IMR-90 (cell line): ENCODE measurements at regions not wholly inside any gene's neighbourhood (a gene's known extent, or its start where the extent isn't known, plus 50 kb on each side); places are given as distances from the start of the nearest gene placed in this dataset.

Experiments
- ATAC-seq: fragments of 200-7000 bp; cut with Tn5 transposase; 2 replicates; pipeline ENCODE4 v1.9.1; 2020; ENCODE audit warnings: low read depth, mild to moderate bottlenecking, moderate library complexity
- BruUV-seq: library from RNA; stranded (reverse); fragments of 400-500 nt; replicated peaks from 2 replicates; lab custom pipeline; 2021; lab: Mats Ljungman, UMichigan
- CTCF ChIA-PET: fragments of 300-600 bp; formaldehyde crosslinking; extraction: SDS; loops from one replicate; lab custom pipeline; 2021; ENCODE audit warnings: antibody characterized with exemption; lab: Yijun Ruan, JAX
- POLR2A ChIA-PET: fragments of 300-600 bp; sonication (Branson Sonifier 250); formaldehyde crosslinking; loops from one replicate; lab custom pipeline; 2022; ENCODE audit warnings: antibody characterized with exemption; ENCODE audit not compliant: unreplicated experiment; lab: Charles Lee
- DNase-seq: peaks from one replicate; pipeline ENCODE4 v3.0.0; 2013
- H2AFZ ChIP-seq: replicated peaks from 2 replicates; pipeline ENCODE3; 2013; ENCODE audit warnings: low read length, mild to moderate bottlenecking; ENCODE audit not compliant: poor library complexity
- H2AK5ac ChIP-seq: 2 replicates; pipeline ENCODE4 v1.6.1; 2013; ENCODE audit warnings: low read depth, low read length, inconsistent platforms
- H2AK9ac ChIP-seq: replicated peaks from 2 replicates; pipeline ENCODE3; 2013; ENCODE audit warnings: mild to moderate bottlenecking, low read depth, low read length, moderate library complexity; ENCODE audit not compliant: poor library complexity
- H2BK120ac ChIP-seq: 2 replicates; pipeline ENCODE4 v1.6.1; 2013; ENCODE audit warnings: low read depth, low read length, inconsistent platforms
- H2BK15ac ChIP-seq: 3 replicates; pipeline ENCODE4 v1.6.1; 2013; ENCODE audit warnings: low read depth, low read length, inconsistent platforms
- H2BK20ac ChIP-seq: 2 replicates; pipeline ENCODE4 v1.6.1; 2013; ENCODE audit warnings: low read depth, mild to moderate bottlenecking, inconsistent platforms, low read length, moderate library complexity
- H2BK5ac ChIP-seq: 2 replicates; pipeline ENCODE4 v1.6.1; 2013; ENCODE audit warnings: mild to moderate bottlenecking, low read depth, low read length, inconsistent platforms; ENCODE audit not compliant: poor library complexity, severe bottlenecking
- H3K14ac ChIP-seq: replicated peaks from 2 replicates; pipeline ENCODE4 v1.6.1; 2013; ENCODE audit warnings: low read depth, low read length, inconsistent platforms
- H3K18ac ChIP-seq: 2 replicates; pipeline ENCODE4 v1.6.1; 2013; ENCODE audit warnings: low read depth, low read length, control low read depth
- H3K23ac ChIP-seq: 2 replicates; pipeline ENCODE4 v1.6.1; 2013; ENCODE audit warnings: low read depth, low read length, inconsistent platforms
- H3K27ac ChIP-seq: 2 replicates; pipeline ENCODE4 v1.5.1; 2013; ENCODE audit warnings: mild to moderate bottlenecking, control low read depth, low read length; ENCODE audit not compliant: insufficient read depth
- H3K27me3 ChIP-seq: 2 replicates; pipeline ENCODE4 v1.6.1; 2013; ENCODE audit warnings: low read length; ENCODE audit not compliant: control insufficient read depth, insufficient read depth
- H3K36me3 ChIP-seq: 2 replicates; pipeline ENCODE4 v1.6.1; 2013; ENCODE audit warnings: low read length, mixed read lengths; ENCODE audit not compliant: control insufficient read depth, insufficient read depth
- H3K4ac ChIP-seq: 2 replicates; pipeline ENCODE4 v1.6.1; 2013; ENCODE audit warnings: low read depth, low read length, inconsistent platforms
- H3K4me1 ChIP-seq: 2 replicates; pipeline ENCODE4 v1.6.1; 2013; ENCODE audit warnings: low read length, mixed read lengths; ENCODE audit not compliant: control insufficient read depth, insufficient read depth
- H3K4me2 ChIP-seq: 2 replicates; pipeline ENCODE4 v1.6.1; 2013; ENCODE audit warnings: low read depth, mild to moderate bottlenecking, control low read depth, low read length, moderate library complexity
- H3K4me3 ChIP-seq: 2 replicates; pipeline ENCODE4 v1.5.1; 2013; ENCODE audit warnings: low read depth, mild to moderate bottlenecking, control low read depth, low read length, moderate library complexity; ENCODE audit not compliant: insufficient read depth
- H3K56ac ChIP-seq: 2 replicates; pipeline ENCODE4 v1.6.1; 2013; ENCODE audit warnings: low read length, inconsistent platforms; ENCODE audit not compliant: insufficient read depth; ENCODE audit errors: extremely low read depth
- H3K79me1 ChIP-seq, 2 experiments: 2 replicates each; pipeline ENCODE4 v1.6.1; 2013; ENCODE audit warnings: low read length in 2 of 2, inconsistent platforms in 1 of 2, low read depth in 1 of 2
- H3K9ac ChIP-seq: 2 replicates; pipeline ENCODE4 v1.6.1; 2013; ENCODE audit warnings: low read depth, low read length, control low read depth
- H3K9me1 ChIP-seq: 2 replicates; pipeline ENCODE4 v1.6.1; 2013; ENCODE audit warnings: low read length, inconsistent platforms; ENCODE audit not compliant: insufficient read depth
- H3K9me3 ChIP-seq: 2 replicates; pipeline ENCODE4 v1.6.1; 2013; ENCODE audit warnings: low read length; ENCODE audit not compliant: control insufficient read depth, insufficient read depth
- H4K20me1 ChIP-seq: 2 replicates; pipeline ENCODE4 v1.6.1; 2013; ENCODE audit warnings: low read length, inconsistent platforms; ENCODE audit not compliant: insufficient read depth
- H4K5ac ChIP-seq: 2 replicates; pipeline ENCODE4 v1.6.1; 2013; ENCODE audit warnings: mild to moderate bottlenecking, low read depth, low read length, control low read depth
- H4K8ac ChIP-seq, 2 experiments: 2 replicates each; pipeline ENCODE4 v1.6.1; 2013; ENCODE audit warnings: low read depth in 2 of 2, low read length in 2 of 2, control low read depth in 1 of 2, inconsistent platforms in 1 of 2
- H4K91ac ChIP-seq: 2 replicates; pipeline ENCODE4 v1.6.1; 2013; ENCODE audit warnings: low read depth, low read length, inconsistent platforms; ENCODE audit not compliant: insufficient read depth
- BHLHE40 ChIP-seq: fragments of 150-350 bp; IDR thresholded peaks from 2 replicates; pipeline ENCODE4 v1.6.1; 2016; ENCODE audit warnings: mild to moderate bottlenecking, low read depth, low read length
- CEBPB ChIP-seq: IDR thresholded peaks from 2 replicates; pipeline ENCODE4 v1.6.1; 2012; ENCODE audit warnings: low read depth, low read length, improper control_type of control experiment
- CHD1 ChIP-seq: IDR thresholded peaks from 2 replicates; pipeline ENCODE4 v1.6.1; 2012; ENCODE audit warnings: low read depth, low read length, improper control_type of control experiment
- FOS ChIP-seq: fragments of 150-350 bp; IDR thresholded peaks from 2 replicates; pipeline ENCODE4 v1.6.1; 2016; ENCODE audit warnings: low read depth, low read length
- MAFK ChIP-seq: IDR thresholded peaks from 2 replicates; pipeline ENCODE4 v1.6.1; 2012; ENCODE audit warnings: low read depth, low read length, improper control_type of control experiment
- MAZ ChIP-seq: IDR thresholded peaks from 2 replicates; pipeline ENCODE4 v1.6.1; 2012; ENCODE audit warnings: low read depth, mild to moderate bottlenecking, low read length, improper control_type of control experiment, moderate library complexity, borderline replicate concordance
- MXI1 ChIP-seq: IDR thresholded peaks from 2 replicates; pipeline ENCODE4 v1.6.1; 2012; ENCODE audit warnings: low read depth, mild to moderate bottlenecking, low read length, moderate library complexity, borderline replicate concordance
- NFE2L2 ChIP-seq: fragments of 150-350 bp; IDR thresholded peaks from 2 replicates; pipeline ENCODE4 v1.6.1; 2016; ENCODE audit warnings: low read depth, mild to moderate bottlenecking, low read length
- POLR2A ChIP-seq: IDR thresholded peaks from 2 replicates; pipeline ENCODE4 v1.6.1; 2012; ENCODE audit warnings: mild to moderate bottlenecking, low read depth, low read length
- RAD21 ChIP-seq: IDR thresholded peaks from 2 replicates; pipeline ENCODE4 v1.6.1; 2012; ENCODE audit warnings: low read length, improper control_type of control experiment
- RCOR1 ChIP-seq: IDR thresholded peaks from 2 replicates; pipeline ENCODE4 v1.6.1; 2012; ENCODE audit warnings: mild to moderate bottlenecking, low read length, improper control_type of control experiment; ENCODE audit not compliant: insufficient replicate concordance
- RFX5 ChIP-seq: IDR thresholded peaks from 2 replicates; pipeline ENCODE4 v1.8.0; 2012; ENCODE audit warnings: low read depth, mild to moderate bottlenecking, low read length, moderate library complexity
- SMC3 ChIP-seq: fragments of 150-350 bp; IDR thresholded peaks from 2 replicates; pipeline ENCODE4 v1.6.1; 2016; ENCODE audit warnings: low read depth, mild to moderate bottlenecking, antibody characterized with exemption, low read length, moderate library complexity
- whole genome bisulfite sequencing, 2 experiments: methylation state at CpG; one replicate each; pipeline versions ENCODE4 v1.1.5 to v1.1.7; 2013; ENCODE audit warnings: missing lambda C conversion rate in 2 of 2; ENCODE audit not compliant: insufficient read length in 1 of 2; ENCODE audit errors: extremely low coverage in 2 of 2; 5-methylcytosine and 5-hydroxymethylcytosine counted together
- dilution Hi-C: fragments of 300-500 bp; cut with HindIII; formaldehyde crosslinking; loops from one replicate; pipeline ENCODE4 v1.14.3; 2018; ENCODE audit warnings: low sequenced_read_pairs; ENCODE audit not compliant: unreplicated experiment
- in situ Hi-C: fragments of 300-500 bp; cut with MboI; formaldehyde crosslinking; loops from 3 replicates; pipeline ENCODE4 v1.14.3; 2019; ENCODE audit warnings: low sequenced_read_pairs, inconsistent platforms, mixed read lengths
- intact Hi-C: fragments of 100-400 bp; cut with micrococcal nuclease; formaldehyde crosslinking; loops from 2 replicates; pipeline ENCODE4 v1.10.0; 2022
- TF ChIP-seq, protein P1 (sequence below): fragments of 150-350 bp; IDR thresholded peaks from 2 replicates; pipeline ENCODE4 v1.6.1; 2016; ENCODE audit warnings: low read depth, mild to moderate bottlenecking, low read length, moderate library complexity, borderline replicate concordance
- TF ChIP-seq, protein P2 (sequence below): conservative IDR thresholded peaks from 2 replicates; pipeline ENCODE4 v1.5.1; 2012; ENCODE audit warnings: mild to moderate bottlenecking, low read depth, low read length, improper control_type of control experiment
- TF ChIP-seq, protein P3 (sequence below): fragments of 150-350 bp; IDR thresholded peaks from 2 replicates; pipeline ENCODE4 v1.6.1; 2017; ENCODE audit warnings: mild to moderate bottlenecking, antibody characterized with exemption, low read length, low read depth

DNA sequence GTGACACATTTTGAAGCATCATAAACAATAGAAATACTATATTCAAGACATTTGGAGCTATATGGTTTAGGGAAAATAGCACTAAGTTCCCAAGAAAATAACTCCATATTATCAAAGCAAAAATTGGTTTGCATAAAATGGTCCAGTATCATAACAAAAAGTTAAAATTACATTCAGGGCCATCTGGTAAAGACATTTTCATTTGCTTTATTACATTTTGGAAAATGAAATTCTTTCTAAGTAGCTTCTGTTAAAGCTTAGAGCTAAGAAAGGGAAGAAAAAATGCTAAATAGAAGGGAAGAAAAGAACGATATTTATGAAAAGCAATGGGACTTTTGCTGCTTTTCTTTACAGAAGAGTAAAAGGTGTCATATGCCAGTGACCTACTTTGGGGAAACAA lies 155.4 kb upstream of the GOT2 start:
- ATAC-seq (no peak), DNase-seq (no peak)
- H3K79me1 ChIP-seq: no peaks in the 10 kb centered on the region
- H2AK5ac ChIP-seq: no peak overlapping the region
- H3K4me2 ChIP-seq: no peak overlapping the region
- no peak overlapping the region for H3K4ac ChIP-seq
- no peaks in the 10 kb centered on the region for H3K4me1 ChIP-seq
- POLR2A ChIA-PET: no interaction called here
- intact Hi-C loops (no loop called here), in situ Hi-C loops (no loop called here), dilution Hi-C loops (no loop called here)
- no peaks in the 10 kb centered on the region for H3K36me3 ChIP-seq
- H3K9me1 ChIP-seq: no peaks in the 10 kb centered on the region
- no TSS peak for BruUV-seq
- no peak overlapping the region for H3K18ac ChIP-seq
- H3K56ac ChIP-seq: no peak overlapping the region
- peaks cover 7% of the 10 kb centered on the region for H3K9me3 ChIP-seq
- no peak overlapping the region for H4K8ac ChIP-seq
- H2BK5ac ChIP-seq: no peak overlapping the region
- H2BK20ac ChIP-seq: no peak overlapping the region
- no peak overlapping the region for H3K14ac ChIP-seq
- no peaks in the 10 kb centered on the region for H3K27me3 ChIP-seq
- H3K4me3 ChIP-seq: no peak overlapping the region
- no peak overlapping the region for H4K5ac ChIP-seq
- TF ChIP-seq FOS (no peak), MAZ (no peak), RFX5 (no peak), RCOR1 (no peak), NFE2L2 (no peak), BHLHE40 (no peak), CEBPB (no peak), SMC3 (no peak), POLR2A (no peak), MXI1 (no peak), CHD1 (no peak), RAD21 (no peak), MAFK (no peak)
- TF ChIP-seq, protein P1, sequence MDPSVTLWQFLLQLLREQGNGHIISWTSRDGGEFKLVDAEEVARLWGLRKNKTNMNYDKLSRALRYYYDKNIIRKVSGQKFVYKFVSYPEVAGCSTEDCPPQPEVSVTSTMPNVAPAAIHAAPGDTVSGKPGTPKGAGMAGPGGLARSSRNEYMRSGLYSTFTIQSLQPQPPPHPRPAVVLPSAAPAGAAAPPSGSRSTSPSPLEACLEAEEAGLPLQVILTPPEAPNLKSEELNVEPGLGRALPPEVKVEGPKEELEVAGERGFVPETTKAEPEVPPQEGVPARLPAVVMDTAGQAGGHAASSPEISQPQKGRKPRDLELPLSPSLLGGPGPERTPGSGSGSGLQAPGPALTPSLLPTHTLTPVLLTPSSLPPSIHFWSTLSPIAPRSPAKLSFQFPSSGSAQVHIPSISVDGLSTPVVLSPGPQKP: no peak
- TF ChIP-seq, protein P2, sequence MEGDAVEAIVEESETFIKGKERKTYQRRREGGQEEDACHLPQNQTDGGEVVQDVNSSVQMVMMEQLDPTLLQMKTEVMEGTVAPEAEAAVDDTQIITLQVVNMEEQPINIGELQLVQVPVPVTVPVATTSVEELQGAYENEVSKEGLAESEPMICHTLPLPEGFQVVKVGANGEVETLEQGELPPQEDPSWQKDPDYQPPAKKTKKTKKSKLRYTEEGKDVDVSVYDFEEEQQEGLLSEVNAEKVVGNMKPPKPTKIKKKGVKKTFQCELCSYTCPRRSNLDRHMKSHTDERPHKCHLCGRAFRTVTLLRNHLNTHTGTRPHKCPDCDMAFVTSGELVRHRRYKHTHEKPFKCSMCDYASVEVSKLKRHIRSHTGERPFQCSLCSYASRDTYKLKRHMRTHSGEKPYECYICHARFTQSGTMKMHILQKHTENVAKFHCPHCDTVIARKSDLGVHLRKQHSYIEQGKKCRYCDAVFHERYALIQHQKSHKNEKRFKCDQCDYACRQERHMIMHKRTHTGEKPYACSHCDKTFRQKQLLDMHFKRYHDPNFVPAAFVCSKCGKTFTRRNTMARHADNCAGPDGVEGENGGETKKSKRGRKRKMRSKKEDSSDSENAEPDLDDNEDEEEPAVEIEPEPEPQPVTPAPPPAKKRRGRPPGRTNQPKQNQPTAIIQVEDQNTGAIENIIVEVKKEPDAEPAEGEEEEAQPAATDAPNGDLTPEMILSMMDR: no peak
- TF ChIP-seq, protein P3, sequence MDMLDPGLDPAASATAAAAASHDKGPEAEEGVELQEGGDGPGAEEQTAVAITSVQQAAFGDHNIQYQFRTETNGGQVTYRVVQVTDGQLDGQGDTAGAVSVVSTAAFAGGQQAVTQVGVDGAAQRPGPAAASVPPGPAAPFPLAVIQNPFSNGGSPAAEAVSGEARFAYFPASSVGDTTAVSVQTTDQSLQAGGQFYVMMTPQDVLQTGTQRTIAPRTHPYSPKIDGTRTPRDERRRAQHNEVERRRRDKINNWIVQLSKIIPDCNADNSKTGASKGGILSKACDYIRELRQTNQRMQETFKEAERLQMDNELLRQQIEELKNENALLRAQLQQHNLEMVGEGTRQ: no peak
- H4K91ac ChIP-seq: no peak overlapping the region
- no peak overlapping the region for H2BK120ac ChIP-seq
- CTCF ChIA-PET: no interaction called here
- no peak overlapping the region for H2BK15ac ChIP-seq
- no peak overlapping the region for H3K23ac ChIP-seq
- no peaks in the 10 kb centered on the region for H4K20me1 ChIP-seq
- WGBS, 2 experiments: 57% methylated on average over 1 of the region's 1 CpG; no CpG with 5 or more reads in 1 of the 2 experiments
- H3K27ac ChIP-seq: no peak overlapping the region
- no peak overlapping the region for H2AK9ac ChIP-seq
- H2AFZ ChIP-seq: no peak overlapping the region
- no peak overlapping the region for H3K9ac ChIP-seq
